ENCODE measurements at regions not wholly inside any gene's neighbourhood (a gene's known extent, or its start where the extent isn't known, plus 50 kb on each side); places are given as distances from the start of the nearest gene placed in this dataset.

DNA sequence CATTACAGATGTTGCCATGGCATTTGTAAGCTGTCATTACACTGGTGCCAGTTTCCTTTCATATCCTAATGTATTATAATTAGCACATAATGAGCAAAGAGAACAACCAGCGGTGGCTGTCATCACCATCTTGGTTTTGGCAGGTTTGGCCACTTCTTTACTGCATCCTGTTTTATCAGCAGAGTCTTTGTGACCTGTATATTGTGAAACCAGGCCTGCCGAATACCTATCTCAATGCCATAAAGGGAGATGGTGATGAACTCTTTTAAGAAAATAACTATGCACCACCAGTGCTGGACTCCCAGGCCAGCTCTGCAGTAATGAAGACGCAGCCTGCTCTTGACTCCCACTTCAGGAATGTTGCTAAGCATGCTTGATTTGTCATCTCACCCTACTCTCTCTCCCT lies 458.1 kb upstream of the NR2F2 start:
- TF ChIP-seq, protein P1, sequence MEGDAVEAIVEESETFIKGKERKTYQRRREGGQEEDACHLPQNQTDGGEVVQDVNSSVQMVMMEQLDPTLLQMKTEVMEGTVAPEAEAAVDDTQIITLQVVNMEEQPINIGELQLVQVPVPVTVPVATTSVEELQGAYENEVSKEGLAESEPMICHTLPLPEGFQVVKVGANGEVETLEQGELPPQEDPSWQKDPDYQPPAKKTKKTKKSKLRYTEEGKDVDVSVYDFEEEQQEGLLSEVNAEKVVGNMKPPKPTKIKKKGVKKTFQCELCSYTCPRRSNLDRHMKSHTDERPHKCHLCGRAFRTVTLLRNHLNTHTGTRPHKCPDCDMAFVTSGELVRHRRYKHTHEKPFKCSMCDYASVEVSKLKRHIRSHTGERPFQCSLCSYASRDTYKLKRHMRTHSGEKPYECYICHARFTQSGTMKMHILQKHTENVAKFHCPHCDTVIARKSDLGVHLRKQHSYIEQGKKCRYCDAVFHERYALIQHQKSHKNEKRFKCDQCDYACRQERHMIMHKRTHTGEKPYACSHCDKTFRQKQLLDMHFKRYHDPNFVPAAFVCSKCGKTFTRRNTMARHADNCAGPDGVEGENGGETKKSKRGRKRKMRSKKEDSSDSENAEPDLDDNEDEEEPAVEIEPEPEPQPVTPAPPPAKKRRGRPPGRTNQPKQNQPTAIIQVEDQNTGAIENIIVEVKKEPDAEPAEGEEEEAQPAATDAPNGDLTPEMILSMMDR (conservative IDR thresholded peaks at IDR 0.05; ENCODE audit: low read length), result no peak
- no peak for TF ChIP-seq EZH2phosphoT487 (IDR thresholded peaks at IDR 0.05; ENCODE audit: borderline replicate concordance)
